Lower lobe of right lung (tissue), 2 donors: ENCODE measurements at regions not wholly inside any gene's neighbourhood (a gene's known extent, or its start where the extent isn't known, plus 50 kb on each side); places are given as distances from the start of the nearest gene placed in this dataset.
"Not testable (repeated sequence)": the region's sequence is repeated elsewhere in the genome, so short reads cannot be mapped to it uniquely, and the experiment has no call there.

Experiments used
- ATAC-seq, 2 donors: fragments of 200-7000 bp; cut with Tn5 transposase; one replicate each; pipeline ENCODE4 v1.9.1; 2020 to 2022; ENCODE audit warnings: mild to moderate bottlenecking in 2 of 2, moderate library complexity in 2 of 2
- DNase-seq: peaks from one replicate; pipeline ENCODE4 v3.0.0-alpha.2; 2020
- H3K27ac ChIP-seq: fragments of 200-600 bp; one replicate; pipeline ENCODE4 v1.8.0; 2022
- H3K27me3 ChIP-seq: fragments of 200-600 bp; one replicate; pipeline ENCODE4 v1.8.0; 2022; ENCODE audit warnings: low read depth
- H3K36me3 ChIP-seq: fragments of 200-600 bp; one replicate; pipeline ENCODE4 v1.8.0; 2022; ENCODE audit warnings: mild to moderate bottlenecking
- H3K4me1 ChIP-seq: fragments of 200-600 bp; one replicate; pipeline ENCODE4 v1.8.0; 2022
- H3K4me3 ChIP-seq: fragments of 200-600 bp; one replicate; pipeline ENCODE4 v1.8.0; 2022; ENCODE audit warnings: mild to moderate bottlenecking
- H3K9me3 ChIP-seq: fragments of 200-600 bp; one replicate; pipeline ENCODE4 v1.8.0; 2022
- CTCF ChIP-seq: fragments of 200-600 bp; IDR thresholded peaks from one replicate; pipeline ENCODE4 v1.8.0; 2022; ENCODE audit warnings: antibody characterized with exemption, mild to moderate bottlenecking
- intact Hi-C: fragments of 100-400 bp; cut with DNase I; formaldehyde crosslinking; loops from one replicate; pipeline ENCODE4 v1.11.0; 2022
- donor health status: DM: no; HTN: yes; CAD: no; lungs with severe emphysema.

GRCh38 chr4:125235971-125236370, 78.8 kb upstream of the FAT4 start:
- DNase-seq: no peak
- no peak for ATAC-seq
- intact Hi-C loops: no loop called here

GRCh38 chr4:125231661-125232060, 83.1 kb upstream of the FAT4 start:
- Histone ChIP-seq H3K27me3 (no peaks in the 10 kb centered on the region), H3K9me3 (no peaks in the 10 kb centered on the region), H3K27ac (no peak overlapping the region), H3K4me1 (no peaks in the 10 kb centered on the region), H3K4me3 (no peak overlapping the region), H3K36me3 (no peaks in the 10 kb centered on the region)
- intact Hi-C loops: no loop called here
- DNase-seq (no peak), ATAC-seq (no peak)
- TF ChIP-seq CTCF: no peak

More at GRCh38 chr4:125235971-125236370, 78.8 kb upstream of the FAT4 start:
- H3K27me3 ChIP-seq: no peaks in the 10 kb centered on the region
- H3K9me3 ChIP-seq: no peaks in the 10 kb centered on the region
- H3K4me3 ChIP-seq: no peak overlapping the region
- no peaks in the 10 kb centered on the region for H3K4me1 ChIP-seq
- no peaks in the 10 kb centered on the region for H3K36me3 ChIP-seq
- no peak overlapping the region for H3K27ac ChIP-seq
- no peak for TF ChIP-seq CTCF

GRCh38 chr4:125229596-125230058, 85.1 kb upstream of the FAT4 start:
- H3K36me3 ChIP-seq: no peaks in the 10 kb centered on the region
- no peak overlapping the region for H3K4me3 ChIP-seq
- H3K4me1 ChIP-seq: no peaks in the 10 kb centered on the region
- no peak overlapping the region for H3K27ac ChIP-seq
- intact Hi-C loops: no loop called here
- H3K9me3 ChIP-seq: no peaks in the 10 kb centered on the region
- no peak for TF ChIP-seq CTCF
- no peak for DNase-seq
- no peaks in the 10 kb centered on the region for H3K27me3 ChIP-seq
- no peak for ATAC-seq

DNA sequence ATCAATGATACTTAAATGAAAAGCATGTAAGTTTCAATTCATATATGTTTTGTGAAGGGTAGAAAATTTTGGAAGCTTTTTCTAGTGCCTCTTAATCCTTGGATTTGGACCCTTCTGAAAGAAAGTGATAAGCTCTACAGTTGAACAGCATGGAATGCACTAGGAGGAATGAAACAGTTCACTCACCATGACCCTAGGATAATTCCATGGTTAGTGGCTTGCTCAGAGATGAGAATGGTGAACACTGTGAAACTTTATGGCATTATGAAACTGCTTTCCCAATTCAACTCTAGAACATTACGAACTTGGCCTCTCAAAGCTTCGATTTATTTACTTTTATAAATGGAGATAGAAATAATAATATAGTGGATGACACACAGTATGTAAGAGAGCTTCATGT, 88.9 kb upstream of the FAT4 start:
- ATAC-seq (no peak), DNase-seq (no peak)
- no peaks in the 10 kb centered on the region for H3K36me3 ChIP-seq
- no peak overlapping the region for H3K4me3 ChIP-seq
- no peaks in the 10 kb centered on the region for H3K4me1 ChIP-seq
- intact Hi-C loops: no loop called here
- no peaks in the 10 kb centered on the region for H3K27me3 ChIP-seq
- H3K27ac ChIP-seq: no peak overlapping the region
- no peak for TF ChIP-seq CTCF
- no peaks in the 10 kb centered on the region for H3K9me3 ChIP-seq

DNA sequence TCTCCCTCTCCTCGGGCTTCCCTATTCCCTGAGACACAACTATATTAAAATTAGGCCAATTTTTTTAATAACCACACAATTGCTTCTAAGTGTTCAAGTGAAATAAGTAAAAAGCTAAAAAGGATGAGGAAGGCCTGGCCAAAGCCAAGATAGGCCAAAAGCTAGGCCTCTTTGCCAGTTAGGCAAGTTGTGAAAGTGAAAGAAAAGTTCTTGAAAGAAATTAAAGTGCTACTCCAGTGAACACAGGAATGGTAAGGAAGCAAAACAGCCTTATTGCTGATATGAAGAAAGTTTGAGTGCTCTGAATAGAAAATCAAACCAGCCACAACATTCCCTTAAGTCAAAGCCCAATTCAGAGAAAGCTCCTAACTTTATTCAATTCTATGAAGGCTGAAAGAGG, 114.2 kb upstream of the FAT4 start:
- peaks cover 3% of the 10 kb centered on the region for H3K4me1 ChIP-seq
- no peak overlapping the region for H3K4me3 ChIP-seq
- H3K27ac ChIP-seq: no peak overlapping the region
- no peak for TF ChIP-seq CTCF
- intact Hi-C loops: no loop called here
- no peaks in the 10 kb centered on the region for H3K27me3 ChIP-seq
- DNase-seq: no peak
- H3K36me3 ChIP-seq: no peaks in the 10 kb centered on the region
- no peaks in the 10 kb centered on the region for H3K9me3 ChIP-seq
- no peak for ATAC-seq

DNA sequence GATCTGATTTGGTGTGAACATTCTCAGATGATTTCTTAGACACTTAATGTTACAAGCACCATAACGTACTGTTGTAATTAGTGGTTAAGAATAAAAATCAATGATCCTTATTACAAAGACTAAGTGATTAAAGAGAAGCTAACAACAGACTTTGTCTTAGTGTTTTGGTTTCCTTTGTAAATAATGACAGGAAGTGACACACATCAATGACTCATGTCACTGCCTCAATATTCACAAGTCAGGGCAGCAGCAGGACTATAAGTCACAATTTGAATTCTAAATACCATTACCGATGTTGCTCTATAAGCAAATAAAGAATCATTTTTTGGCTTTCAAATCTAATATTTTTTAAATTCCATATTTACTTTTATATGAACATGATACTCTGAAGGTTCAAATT, 115.8 kb upstream of the FAT4 start:
- intact Hi-C loops: no loop called here

GRCh38 chr4:125191874-125192459, 122.8 kb upstream of the FAT4 start:
- H3K4me3 ChIP-seq, ATAC-seq, H3K9me3 ChIP-seq: not testable (repeated sequence)

More for the DNA sequence above, 115.8 kb upstream of the FAT4 start:
- Histone ChIP-seq H3K4me1 (peaks cover 3% of the 10 kb centered on the region), H3K4me3 (no peak overlapping the region), H3K9me3 (no peaks in the 10 kb centered on the region), H3K27ac (no peak overlapping the region), H3K27me3 (no peaks in the 10 kb centered on the region), H3K36me3 (no peaks in the 10 kb centered on the region)
- TF ChIP-seq CTCF: no peak
- no peak for DNase-seq
- ATAC-seq: no peak

More at GRCh38 chr4:125191874-125192459, 122.8 kb upstream of the FAT4 start:
- H3K4me1 ChIP-seq, H3K27ac ChIP-seq, H3K36me3 ChIP-seq, H3K27me3 ChIP-seq, intact Hi-C loops, DNase-seq: not testable (repeated sequence)
